SK-N-SH (cell line): ENCODE measurements at regions not wholly inside any gene's neighbourhood (a gene's known extent, or its start where the extent isn't known, plus 50 kb on each side); places are given as distances from the start of the nearest gene placed in this dataset.

Experiments
- EZH2phosphoT487 ChIP-seq: fragments of 200-600 bp; sonication (generic); IDR thresholded peaks from 2 replicates; pipeline ENCODE4 v1.6.1; 2017; ENCODE audit warnings: low read depth, mixed run types, mild to moderate bottlenecking, antibody characterized with exemption, moderate library complexity, borderline replicate concordance
- FOXM1 ChIP-seq: IDR thresholded peaks from 2 replicates; pipeline ENCODE4 v1.4.0; 2012; ENCODE audit warnings: low read depth, mild to moderate bottlenecking
- TF ChIP-seq, protein P1 (sequence below): fragments of 200-600 bp; sonication (generic); IDR thresholded peaks from 2 replicates; pipeline ENCODE4 v1.6.1; 2017; ENCODE audit warnings: antibody characterized with exemption, mild to moderate bottlenecking, moderate library complexity

GRCh38 chr21:15241997-15242736, 177.4 kb upstream of the NRIP1 start:
- TF ChIP-seq FOXM1: no peak
- TF ChIP-seq, protein P1, sequence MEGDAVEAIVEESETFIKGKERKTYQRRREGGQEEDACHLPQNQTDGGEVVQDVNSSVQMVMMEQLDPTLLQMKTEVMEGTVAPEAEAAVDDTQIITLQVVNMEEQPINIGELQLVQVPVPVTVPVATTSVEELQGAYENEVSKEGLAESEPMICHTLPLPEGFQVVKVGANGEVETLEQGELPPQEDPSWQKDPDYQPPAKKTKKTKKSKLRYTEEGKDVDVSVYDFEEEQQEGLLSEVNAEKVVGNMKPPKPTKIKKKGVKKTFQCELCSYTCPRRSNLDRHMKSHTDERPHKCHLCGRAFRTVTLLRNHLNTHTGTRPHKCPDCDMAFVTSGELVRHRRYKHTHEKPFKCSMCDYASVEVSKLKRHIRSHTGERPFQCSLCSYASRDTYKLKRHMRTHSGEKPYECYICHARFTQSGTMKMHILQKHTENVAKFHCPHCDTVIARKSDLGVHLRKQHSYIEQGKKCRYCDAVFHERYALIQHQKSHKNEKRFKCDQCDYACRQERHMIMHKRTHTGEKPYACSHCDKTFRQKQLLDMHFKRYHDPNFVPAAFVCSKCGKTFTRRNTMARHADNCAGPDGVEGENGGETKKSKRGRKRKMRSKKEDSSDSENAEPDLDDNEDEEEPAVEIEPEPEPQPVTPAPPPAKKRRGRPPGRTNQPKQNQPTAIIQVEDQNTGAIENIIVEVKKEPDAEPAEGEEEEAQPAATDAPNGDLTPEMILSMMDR: no peak
- no peak for TF ChIP-seq EZH2phosphoT487
